ENCODE measurements at regions not wholly inside any gene's neighbourhood (a gene's known extent, or its start where the extent isn't known, plus 50 kb on each side); places are given as distances from the start of the nearest gene placed in this dataset.

DNA sequence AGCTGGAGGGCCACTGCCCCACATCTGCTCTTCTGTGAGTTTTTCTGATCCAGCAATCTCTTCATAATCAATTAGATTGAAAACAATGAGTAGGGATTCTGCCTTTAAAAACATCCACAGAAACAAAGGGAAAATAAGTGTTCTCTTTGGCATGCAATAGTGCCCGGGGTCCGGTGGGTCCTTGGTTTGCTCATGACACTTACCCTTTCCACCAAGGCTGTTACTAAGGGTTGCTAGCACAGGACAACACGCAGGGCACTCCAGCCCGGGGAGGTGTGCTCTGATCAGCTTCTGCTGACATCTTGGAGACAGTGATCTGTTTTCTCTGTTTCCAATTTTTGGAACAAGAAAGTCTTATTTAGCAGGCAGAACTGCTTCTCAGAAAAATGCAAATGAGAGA lies 146.7 kb downstream of the TEX36 start:
- WGBS (ENCODE audit: insufficient coverage): 100% methylated on average over 3 of the region's 4 CpGs
- CTCF ChIA-PET: no interaction called here
- intact Hi-C loops (cut with micrococcal nuclease): no loop called here
- Mint-ChIP-seq H3K4me1 (no peaks in the 10 kb centered on the region), H3K27ac (no peak overlapping the region), H3K4me3 (no peak overlapping the region), H3K27me3 (peaks cover 5% of the 10 kb centered on the region), H3K9me3 (ENCODE audit: insufficient read depth) (no peaks in the 10 kb centered on the region)
- Histone ChIP-seq H3K4me2 (replicated peaks; ENCODE audit: low read depth, low read length, poor library complexity, severe bottlenecking) (no peak overlapping the region), H3K27me3 (replicated peaks in 1 of 4; ENCODE audit: control extremely low read depth in 1 of 4, control insufficient read depth in 3 of 4, insufficient read depth in 4 of 4, low read length in 3 of 4) (no peaks in the 10 kb centered on the region), H3K9ac (ENCODE audit: low read length) (no peak overlapping the region), H3K4me3 (ENCODE audit: control extremely low read depth in 1 of 5, extremely low read depth in 1 of 5, insufficient read depth in 1 of 5, low read depth in 2 of 5, low read length in 4 of 5) (no peak overlapping the region), H3K27ac (ENCODE audit: low read length in 2 of 2) (no peak overlapping the region), H2AFZ (ENCODE audit: insufficient read depth, low read depth, low read length, poor library complexity, severe bottlenecking) (no peak overlapping the region), H3K4me1 (ENCODE audit: control insufficient read depth in 2 of 2, insufficient read depth in 2 of 2, low read length in 2 of 2) (no peaks in the 10 kb centered on the region), H3K36me3 (replicated peaks in 1 of 2; ENCODE audit: control extremely low read depth in 1 of 2, control insufficient read depth in 1 of 2, extremely low read depth in 1 of 2, insufficient read depth in 2 of 2, low read length in 1 of 2) (no peaks in the 10 kb centered on the region), H3K79me2 (ENCODE audit: control insufficient read depth, insufficient read depth, low read length) (no peaks in the 10 kb centered on the region), H4K20me1 (ENCODE audit: control insufficient read depth, insufficient read depth, low read length, poor library complexity, severe bottlenecking) (no peaks in the 10 kb centered on the region), H3K9me3 (ENCODE audit: control extremely low read depth in 1 of 3, control insufficient read depth in 2 of 3, insufficient read depth in 1 of 3, low read length in 2 of 3) (peaks cover 0 to 2% (median 0%) of the 10 kb centered on the region in 3 donors)
- DNase-seq (no peak), ATAC-seq (ENCODE audit: low read depth) (no peak)
- POLR2A ChIA-PET: no interaction called here
- TF ChIP-seq, protein P1, sequence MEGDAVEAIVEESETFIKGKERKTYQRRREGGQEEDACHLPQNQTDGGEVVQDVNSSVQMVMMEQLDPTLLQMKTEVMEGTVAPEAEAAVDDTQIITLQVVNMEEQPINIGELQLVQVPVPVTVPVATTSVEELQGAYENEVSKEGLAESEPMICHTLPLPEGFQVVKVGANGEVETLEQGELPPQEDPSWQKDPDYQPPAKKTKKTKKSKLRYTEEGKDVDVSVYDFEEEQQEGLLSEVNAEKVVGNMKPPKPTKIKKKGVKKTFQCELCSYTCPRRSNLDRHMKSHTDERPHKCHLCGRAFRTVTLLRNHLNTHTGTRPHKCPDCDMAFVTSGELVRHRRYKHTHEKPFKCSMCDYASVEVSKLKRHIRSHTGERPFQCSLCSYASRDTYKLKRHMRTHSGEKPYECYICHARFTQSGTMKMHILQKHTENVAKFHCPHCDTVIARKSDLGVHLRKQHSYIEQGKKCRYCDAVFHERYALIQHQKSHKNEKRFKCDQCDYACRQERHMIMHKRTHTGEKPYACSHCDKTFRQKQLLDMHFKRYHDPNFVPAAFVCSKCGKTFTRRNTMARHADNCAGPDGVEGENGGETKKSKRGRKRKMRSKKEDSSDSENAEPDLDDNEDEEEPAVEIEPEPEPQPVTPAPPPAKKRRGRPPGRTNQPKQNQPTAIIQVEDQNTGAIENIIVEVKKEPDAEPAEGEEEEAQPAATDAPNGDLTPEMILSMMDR (IDR thresholded peaks at IDR 0.05): no peak

DNA sequence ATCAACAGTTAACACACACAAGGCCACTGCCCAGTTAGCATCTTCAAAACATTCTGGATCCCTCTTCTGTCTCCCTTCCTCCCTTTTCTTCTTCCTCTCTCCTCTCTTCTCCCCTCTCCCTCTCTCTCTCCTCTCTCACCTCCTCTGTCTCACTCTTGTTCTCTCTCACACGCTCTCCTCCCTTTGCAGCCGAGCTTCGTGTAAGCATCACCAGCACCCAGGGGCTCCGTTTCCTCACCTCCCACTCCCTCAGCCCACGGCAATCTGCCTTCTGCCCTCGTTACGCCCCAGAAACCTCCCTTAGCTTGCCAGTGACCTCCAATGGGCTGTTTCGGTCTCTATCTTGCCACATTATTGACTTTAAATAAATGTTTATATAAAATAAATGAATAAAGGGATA lies 147.4 kb downstream of the TEX36 start:
- 88% methylated on average over 5 of the region's 8 CpGs for WGBS (ENCODE audit: insufficient coverage)

More for the DNA sequence above, 147.4 kb downstream of the TEX36 start:
- Histone ChIP-seq H3K9ac (ENCODE audit: low read length) (no peak overlapping the region), H3K9me3 (ENCODE audit: control extremely low read depth in 1 of 3, control insufficient read depth in 2 of 3, insufficient read depth in 1 of 3, low read length in 2 of 3) (peaks cover 0 to 2% (median 0%) of the 10 kb centered on the region in 3 donors), H3K4me2 (replicated peaks; ENCODE audit: low read depth, low read length, poor library complexity, severe bottlenecking) (no peak overlapping the region), H3K27me3 (replicated peaks in 1 of 4; ENCODE audit: control extremely low read depth in 1 of 4, control insufficient read depth in 3 of 4, insufficient read depth in 4 of 4, low read length in 3 of 4) (no peaks in the 10 kb centered on the region), H3K4me1 (ENCODE audit: control insufficient read depth in 2 of 2, insufficient read depth in 2 of 2, low read length in 2 of 2) (no peaks in the 10 kb centered on the region), H3K36me3 (replicated peaks in 1 of 2; ENCODE audit: control extremely low read depth in 1 of 2, control insufficient read depth in 1 of 2, extremely low read depth in 1 of 2, insufficient read depth in 2 of 2, low read length in 1 of 2) (no peaks in the 10 kb centered on the region), H3K4me3 (ENCODE audit: control extremely low read depth in 1 of 5, extremely low read depth in 1 of 5, insufficient read depth in 1 of 5, low read depth in 2 of 5, low read length in 4 of 5) (no peak overlapping the region), H3K27ac (ENCODE audit: low read length in 2 of 2) (no peak overlapping the region), H4K20me1 (ENCODE audit: control insufficient read depth, insufficient read depth, low read length, poor library complexity, severe bottlenecking) (no peaks in the 10 kb centered on the region), H3K79me2 (ENCODE audit: control insufficient read depth, insufficient read depth, low read length) (no peaks in the 10 kb centered on the region), H2AFZ (ENCODE audit: insufficient read depth, low read depth, low read length, poor library complexity, severe bottlenecking) (no peak overlapping the region)
- no peak for DNase-seq
- no peak for ATAC-seq (ENCODE audit: low read depth)
- Mint-ChIP-seq H3K27me3 (peaks cover 5% of the 10 kb centered on the region), H3K4me3 (no peak overlapping the region), H3K27ac (no peak overlapping the region), H3K4me1 (no peaks in the 10 kb centered on the region), H3K9me3 (ENCODE audit: insufficient read depth) (no peaks in the 10 kb centered on the region)
- ChIA-PET POLR2A (no interaction called here), CTCF (no interaction called here)
- intact Hi-C loops (cut with micrococcal nuclease): no loop called here
- TF ChIP-seq, protein P1 (IDR thresholded peaks at IDR 0.05): no peak
- no peak for TF ChIP-seq EZH2 (IDR thresholded peaks at IDR 0.05; ENCODE audit: borderline replicate concordance, insufficient read depth, low read depth, low read length, poor library complexity, severe bottlenecking)

Measured in B cell (primary cell).